ENCODE measurements at regions not wholly inside any gene's neighbourhood (a gene's known extent, or its start where the extent isn't known, plus 50 kb on each side); places are given as distances from the start of the nearest gene placed in this dataset.

DNA sequence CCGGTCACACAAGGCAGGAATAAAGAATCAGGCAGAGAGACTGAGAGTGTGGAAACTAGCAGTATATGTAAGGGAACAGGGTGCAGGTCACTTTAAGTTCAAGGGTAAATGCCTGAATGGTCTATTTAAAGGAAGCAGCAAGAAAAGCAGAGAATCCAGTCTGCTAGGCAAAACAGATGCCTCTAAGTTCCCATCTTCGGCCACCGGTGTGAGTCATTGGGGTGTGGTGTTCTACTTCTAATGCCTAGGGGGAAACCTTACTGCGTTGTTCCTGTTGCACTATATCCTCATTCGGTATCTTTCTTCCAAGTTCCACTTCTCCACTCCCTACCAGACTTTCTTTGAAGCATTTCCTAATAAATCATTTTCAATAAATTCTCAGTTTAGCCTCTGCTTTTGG is 259.9 kb downstream of the HHIPL2 start:
- ATAC-seq, result no peak
- TF ChIP-seq ZFP3 (CRISPR knock-in tag; IDR thresholded peaks at IDR 0.05) (no peak), CREB5 (CRISPR knock-in tag; IDR thresholded peaks at IDR 0.05; ENCODE audit: low read depth) (no peak), GLIS3 (CRISPR knock-in tag; IDR thresholded peaks at IDR 0.05) (no peak)

- TF ChIP-seq ZFP30 (CRISPR knock-in tag; IDR thresholded peaks at IDR 0.05), result no peak
- no peak for TF ChIP-seq CSDC2 (CRISPR knock-in tag; IDR thresholded peaks at IDR 0.05)
- no peak for TF ChIP-seq TCF4 (CRISPR knock-in tag; IDR thresholded peaks at IDR 0.05; ENCODE audit: borderline replicate concordance)
- no peak for TF ChIP-seq GLIS3 (CRISPR knock-in tag; IDR thresholded peaks at IDR 0.05)
- TF ChIP-seq ZFP3 (CRISPR knock-in tag; IDR thresholded peaks at IDR 0.05), result no peak
- TF ChIP-seq ZC3H10 (CRISPR knock-in tag; IDR thresholded peaks at IDR 0.05), result no peak
- TF ChIP-seq, protein P1, sequence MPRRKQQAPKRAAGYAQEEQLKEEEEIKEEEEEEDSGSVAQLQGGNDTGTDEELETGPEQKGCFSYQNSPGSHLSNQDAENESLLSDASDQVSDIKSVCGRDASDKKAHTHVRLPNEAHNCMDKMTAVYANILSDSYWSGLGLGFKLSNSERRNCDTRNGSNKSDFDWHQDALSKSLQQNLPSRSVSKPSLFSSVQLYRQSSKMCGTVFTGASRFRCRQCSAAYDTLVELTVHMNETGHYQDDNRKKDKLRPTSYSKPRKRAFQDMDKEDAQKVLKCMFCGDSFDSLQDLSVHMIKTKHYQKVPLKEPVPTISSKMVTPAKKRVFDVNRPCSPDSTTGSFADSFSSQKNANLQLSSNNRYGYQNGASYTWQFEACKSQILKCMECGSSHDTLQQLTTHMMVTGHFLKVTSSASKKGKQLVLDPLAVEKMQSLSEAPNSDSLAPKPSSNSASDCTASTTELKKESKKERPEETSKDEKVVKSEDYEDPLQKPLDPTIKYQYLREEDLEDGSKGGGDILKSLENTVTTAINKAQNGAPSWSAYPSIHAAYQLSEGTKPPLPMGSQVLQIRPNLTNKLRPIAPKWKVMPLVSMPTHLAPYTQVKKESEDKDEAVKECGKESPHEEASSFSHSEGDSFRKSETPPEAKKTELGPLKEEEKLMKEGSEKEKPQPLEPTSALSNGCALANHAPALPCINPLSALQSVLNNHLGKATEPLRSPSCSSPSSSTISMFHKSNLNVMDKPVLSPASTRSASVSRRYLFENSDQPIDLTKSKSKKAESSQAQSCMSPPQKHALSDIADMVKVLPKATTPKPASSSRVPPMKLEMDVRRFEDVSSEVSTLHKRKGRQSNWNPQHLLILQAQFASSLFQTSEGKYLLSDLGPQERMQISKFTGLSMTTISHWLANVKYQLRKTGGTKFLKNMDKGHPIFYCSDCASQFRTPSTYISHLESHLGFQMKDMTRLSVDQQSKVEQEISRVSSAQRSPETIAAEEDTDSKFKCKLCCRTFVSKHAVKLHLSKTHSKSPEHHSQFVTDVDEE (CRISPR knock-in tag; IDR thresholded peaks at IDR 0.05), result no peak
- TF ChIP-seq BACH2 (CRISPR knock-in tag; IDR thresholded peaks at IDR 0.05; ENCODE audit: borderline replicate concordance), result no peak
- no peak for TF ChIP-seq OSR1 (CRISPR knock-in tag; IDR thresholded peaks at IDR 0.05)
- TF ChIP-seq, protein P2, sequence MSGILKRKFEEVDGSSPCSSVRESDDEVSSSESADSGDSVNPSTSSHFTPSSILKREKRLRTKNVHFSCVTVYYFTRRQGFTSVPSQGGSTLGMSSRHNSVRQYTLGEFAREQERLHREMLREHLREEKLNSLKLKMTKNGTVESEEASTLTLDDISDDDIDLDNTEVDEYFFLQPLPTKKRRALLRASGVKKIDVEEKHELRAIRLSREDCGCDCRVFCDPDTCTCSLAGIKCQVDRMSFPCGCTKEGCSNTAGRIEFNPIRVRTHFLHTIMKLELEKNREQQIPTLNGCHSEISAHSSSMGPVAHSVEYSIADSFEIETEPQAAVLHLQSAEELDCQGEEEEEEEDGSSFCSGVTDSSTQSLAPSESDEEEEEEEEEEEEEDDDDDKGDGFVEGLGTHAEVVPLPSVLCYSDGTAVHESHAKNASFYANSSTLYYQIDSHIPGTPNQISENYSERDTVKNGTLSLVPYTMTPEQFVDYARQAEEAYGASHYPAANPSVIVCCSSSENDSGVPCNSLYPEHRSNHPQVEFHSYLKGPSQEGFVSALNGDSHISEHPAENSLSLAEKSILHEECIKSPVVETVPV (CRISPR knock-in tag; IDR thresholded peaks at IDR 0.05), result no peak
- no peak for TF ChIP-seq TOX (CRISPR knock-in tag; IDR thresholded peaks at IDR 0.05; ENCODE audit: borderline replicate concordance)
- no peak for TF ChIP-seq RARB (CRISPR knock-in tag; IDR thresholded peaks at IDR 0.05)
- no peak for TF ChIP-seq ESRRG (CRISPR knock-in tag; IDR thresholded peaks at IDR 0.05)
- no peak for TF ChIP-seq PPARA (CRISPR knock-in tag; IDR thresholded peaks at IDR 0.05; ENCODE audit: borderline replicate concordance)
- TF ChIP-seq, protein P3, sequence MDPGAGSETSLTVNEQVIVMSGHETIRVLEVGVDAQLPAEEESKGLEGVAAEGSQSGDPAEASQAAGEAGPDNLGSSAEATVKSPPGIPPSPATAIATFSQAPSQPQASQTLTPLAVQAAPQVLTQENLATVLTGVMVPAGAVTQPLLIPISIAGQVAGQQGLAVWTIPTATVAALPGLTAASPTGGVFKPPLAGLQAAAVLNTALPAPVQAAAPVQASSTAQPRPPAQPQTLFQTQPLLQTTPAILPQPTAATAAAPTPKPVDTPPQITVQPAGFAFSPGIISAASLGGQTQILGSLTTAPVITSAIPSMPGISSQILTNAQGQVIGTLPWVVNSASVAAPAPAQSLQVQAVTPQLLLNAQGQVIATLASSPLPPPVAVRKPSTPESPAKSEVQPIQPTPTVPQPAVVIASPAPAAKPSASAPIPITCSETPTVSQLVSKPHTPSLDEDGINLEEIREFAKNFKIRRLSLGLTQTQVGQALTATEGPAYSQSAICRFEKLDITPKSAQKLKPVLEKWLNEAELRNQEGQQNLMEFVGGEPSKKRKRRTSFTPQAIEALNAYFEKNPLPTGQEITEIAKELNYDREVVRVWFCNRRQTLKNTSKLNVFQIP (CRISPR knock-in tag; IDR thresholded peaks at IDR 0.05; ENCODE audit: borderline replicate concordance, low read depth), result no peak
- no peak for ATAC-seq
These were observed 261.9 kb downstream of the HHIPL2 start for GRCh38 chr1:222286011-222286410.

DNA sequence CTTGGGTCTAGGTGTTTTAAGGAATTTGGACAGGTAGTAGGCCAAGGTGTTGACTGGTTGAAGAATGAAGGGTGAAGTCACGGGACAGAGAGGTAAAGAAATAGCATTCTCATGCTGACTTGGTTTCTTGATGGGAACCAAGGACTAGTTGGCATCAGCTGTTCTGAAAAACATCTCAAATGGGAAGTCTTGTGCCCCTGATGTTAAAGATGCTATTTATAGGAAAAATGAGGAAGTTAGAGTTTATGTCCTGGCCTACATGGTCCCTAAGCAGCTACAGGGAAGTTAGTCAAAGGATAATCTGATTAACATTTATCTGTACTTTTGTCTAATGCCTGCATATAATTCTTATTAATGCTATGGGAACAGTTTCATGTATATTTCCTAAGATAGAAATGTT is 262.4 kb downstream of the HHIPL2 start:
- ATAC-seq, result no peak
- TF ChIP-seq, protein P3 (CRISPR knock-in tag; IDR thresholded peaks at IDR 0.05; ENCODE audit: borderline replicate concordance, low read depth), result no peak
- TF ChIP-seq CSDC2 (CRISPR knock-in tag; IDR thresholded peaks at IDR 0.05) (no peak), SNAI2 (CRISPR knock-in tag; IDR thresholded peaks at IDR 0.05) (no peak), ZNF70 (CRISPR knock-in tag; IDR thresholded peaks at IDR 0.05) (no peak), ZNF8 (CRISPR knock-in tag; IDR thresholded peaks at IDR 0.05) (no peak), BACH2 (CRISPR knock-in tag; IDR thresholded peaks at IDR 0.05; ENCODE audit: borderline replicate concordance) (no peak), ESRRG (CRISPR knock-in tag; IDR thresholded peaks at IDR 0.05) (no peak), PATZ1 (CRISPR knock-in tag; IDR thresholded peaks at IDR 0.05; ENCODE audit: borderline replicate concordance) (no peak), ZC3H10 (CRISPR knock-in tag; IDR thresholded peaks at IDR 0.05) (no peak), GLIS3 (CRISPR knock-in tag; IDR thresholded peaks at IDR 0.05) (no peak), TCF4 (CRISPR knock-in tag; IDR thresholded peaks at IDR 0.05; ENCODE audit: borderline replicate concordance) (no peak), ARNTL (CRISPR knock-in tag; IDR thresholded peaks at IDR 0.05; ENCODE audit: borderline replicate concordance, low read depth) (no peak)
- TF ChIP-seq, protein P2 (CRISPR knock-in tag; IDR thresholded peaks at IDR 0.05), result no peak
- TF ChIP-seq, protein P1 (CRISPR knock-in tag; IDR thresholded peaks at IDR 0.05), result no peak

Measured in SK-N-SH treated with all-trans-retinoic acid at 6 μM for 48 hours (cell line).